HG03175 (cell line): ENCODE measurements at regions not wholly inside any gene's neighbourhood (a gene's known extent, or its start where the extent isn't known, plus 50 kb on each side); places are given as distances from the start of the nearest gene placed in this dataset.
A peak's percentile ranks its signal among the peaks of the same experiment; 100 is the strongest.
"Not testable (repeated sequence)": the region's sequence is repeated elsewhere in the genome, so short reads cannot be mapped to it uniquely, and the experiment has no call there.

Experiments used
- ATAC-seq: cut with Tn5 transposase; IDR thresholded peaks from one replicate; pipeline ENCODE4 v1.9.1; 2021; ENCODE audit warnings: mild to moderate bottlenecking, moderate library complexity; ENCODE audit not compliant: unreplicated experiment

- ATAC-seq: peak; percentile 65
Measured at GRCh38 chr21:14687268-14687625, 141.1 kb upstream of the SAMSN1 start.

GRCh38 chr21:14686466-14687267 is 140.6 kb upstream of the SAMSN1 start:
- ATAC-seq: peak; percentile 69

- ATAC-seq: no peak
Measured at GRCh38 chr21:14685568-14685967, 139.5 kb upstream of the SAMSN1 start.

- ATAC-seq: peak; percentile 36
Measured at GRCh38 chr21:14684071-14684470, 138.0 kb upstream of the SAMSN1 start.

DNA sequence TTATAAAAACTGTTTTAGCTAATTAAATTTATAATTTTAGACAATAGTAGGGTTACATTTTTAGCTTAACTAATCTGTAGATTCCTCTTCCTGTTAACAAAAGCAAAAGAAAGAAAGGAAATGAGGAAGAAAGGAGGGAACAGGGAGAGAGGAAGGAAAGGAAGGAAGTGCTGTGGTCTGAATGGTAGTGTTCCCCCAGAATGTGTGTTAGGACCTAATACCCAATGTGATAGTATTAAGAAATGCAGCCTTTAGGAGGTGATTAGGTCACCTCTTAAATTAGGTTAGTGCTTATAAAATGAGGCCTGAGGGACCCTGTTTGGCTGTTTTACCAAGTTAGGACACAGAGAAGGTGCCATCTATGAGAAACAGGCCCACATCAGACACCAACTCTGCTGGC is 136.9 kb upstream of the SAMSN1 start:
- no peak for ATAC-seq

GRCh38 chr21:14678973-14679574 is 133.0 kb upstream of the SAMSN1 start:
- no peak for ATAC-seq

GRCh38 chr21:14677639-14678179 is 131.6 kb upstream of the SAMSN1 start:
- no peak for ATAC-seq

- no peak for ATAC-seq
Measured at GRCh38 chr21:14677013-14677412, 130.9 kb upstream of the SAMSN1 start.

- ATAC-seq: peak; percentile 73
Measured at GRCh38 chr21:14675774-14676530, 129.8 kb upstream of the SAMSN1 start.

DNA sequence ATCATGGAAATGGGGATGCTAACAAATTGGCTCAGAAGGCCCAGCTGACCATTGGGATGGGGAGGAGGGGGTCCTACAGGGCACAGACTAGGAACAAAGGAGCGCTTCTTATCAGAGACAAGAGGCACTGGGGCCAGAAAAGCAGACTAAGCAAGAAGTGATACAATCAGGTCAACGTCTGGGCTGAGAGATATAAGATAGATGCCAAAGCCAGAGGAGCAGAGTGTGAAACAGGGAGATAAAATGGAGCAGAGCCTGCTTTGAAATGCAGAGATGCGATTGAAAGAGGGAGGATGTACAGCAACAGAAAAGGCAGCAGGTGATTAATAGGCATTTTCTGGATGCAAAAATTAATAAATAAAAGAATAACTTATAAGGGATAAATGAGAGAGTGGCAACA is 127.5 kb upstream of the SAMSN1 start:
- no peak for ATAC-seq

GRCh38 chr21:14672466-14672865 is 126.4 kb upstream of the SAMSN1 start:
- ATAC-seq: no peak

- ATAC-seq: no peak
Measured at GRCh38 chr21:14670409-14670808, 124.3 kb upstream of the SAMSN1 start.

DNA sequence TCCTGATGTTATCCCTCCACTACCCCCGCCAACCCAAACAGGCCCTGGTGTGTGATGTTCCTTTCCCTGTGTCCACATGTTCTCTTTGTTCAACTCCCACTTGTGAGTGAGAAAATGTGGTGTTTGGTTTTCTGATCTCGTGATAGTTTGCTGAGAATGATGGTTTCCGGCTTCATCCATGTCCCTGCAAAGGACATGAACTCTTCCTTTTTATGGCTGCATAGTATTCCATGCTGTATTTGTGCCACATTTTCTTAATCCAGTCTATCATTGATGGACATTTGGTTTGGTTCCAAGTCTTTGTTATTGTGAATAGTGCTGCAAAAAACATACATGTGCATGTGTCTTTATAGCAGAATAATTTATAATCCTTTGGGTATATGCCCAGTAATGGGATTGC is 123.0 kb upstream of the SAMSN1 start:
- ATAC-seq: not testable (repeated sequence)

DNA sequence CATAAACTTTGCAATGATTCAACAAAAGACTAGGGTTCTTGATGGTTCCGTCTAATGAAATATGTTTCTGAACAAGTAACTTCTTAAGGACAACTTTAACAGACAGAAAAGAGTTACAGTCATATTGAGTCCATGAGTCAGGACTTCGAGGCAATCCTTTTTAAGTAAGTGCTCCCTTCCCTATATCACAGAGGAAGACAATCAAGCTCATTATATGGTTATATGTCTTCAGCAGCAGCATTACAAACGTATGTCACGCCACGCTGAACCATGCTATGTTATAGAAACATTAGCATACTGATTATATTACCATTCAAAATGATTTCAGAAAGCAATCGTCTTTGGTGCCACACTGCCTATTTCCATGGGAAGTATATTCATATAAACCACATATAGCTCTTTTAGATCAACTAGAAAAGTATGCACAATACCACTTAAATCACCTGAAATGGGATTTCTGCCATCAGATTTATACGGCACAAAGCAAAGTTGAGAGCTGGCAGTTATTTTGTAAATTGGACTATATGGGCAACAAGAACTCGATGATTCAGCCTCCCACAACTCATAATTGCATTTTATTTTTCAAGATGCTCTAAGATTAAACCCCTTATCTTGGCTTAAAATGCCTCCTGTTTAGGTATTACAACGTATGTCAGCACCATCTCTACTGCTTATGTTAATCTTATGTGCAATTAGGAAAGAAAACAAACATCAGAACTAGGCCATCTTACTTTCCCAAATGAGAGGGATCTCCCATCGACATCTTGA is 111.3 kb upstream of the SAMSN1 start:
- ATAC-seq: no peak

DNA sequence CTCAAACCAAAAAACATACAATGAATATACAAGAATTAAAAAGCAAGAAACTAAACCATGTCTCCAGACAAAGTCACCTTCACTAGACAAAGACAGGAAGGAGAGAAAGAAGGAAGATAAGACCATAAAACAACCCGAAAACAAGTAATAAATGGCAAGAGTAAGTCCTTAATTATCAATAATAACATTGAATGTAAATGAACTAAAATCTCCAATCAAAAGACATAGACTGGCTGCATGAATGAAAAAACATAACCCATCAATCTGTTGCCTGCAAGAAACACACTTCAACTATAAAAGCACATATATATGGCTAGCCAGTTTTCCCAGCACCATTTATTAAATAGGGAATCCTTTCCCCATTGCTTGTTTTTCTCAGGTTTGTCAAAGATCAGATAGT is 100.8 kb upstream of the SAMSN1 start:
- no peak for ATAC-seq

DNA sequence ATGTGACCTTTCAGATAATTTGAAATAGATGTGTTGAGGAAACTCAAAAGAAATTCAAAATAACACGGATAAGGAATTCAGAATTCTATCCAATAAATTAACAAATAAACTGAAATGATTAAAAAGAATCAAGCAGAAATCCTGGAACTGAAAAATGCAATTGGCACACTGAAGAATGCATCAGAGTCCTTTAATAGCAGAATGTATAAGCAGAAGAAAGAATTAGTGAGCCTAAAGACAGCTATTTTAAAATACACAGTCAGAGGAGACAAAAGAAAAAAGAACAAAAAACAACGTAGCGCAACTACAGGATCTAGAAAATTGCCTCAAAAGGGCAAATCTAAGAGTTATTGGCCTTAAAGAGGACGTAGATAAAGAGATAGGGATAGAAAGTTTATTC is 99.6 kb upstream of the SAMSN1 start:
- ATAC-seq: no peak

GRCh38 chr21:14632359-14632758 is 86.2 kb upstream of the SAMSN1 start:
- no peak for ATAC-seq

DNA sequence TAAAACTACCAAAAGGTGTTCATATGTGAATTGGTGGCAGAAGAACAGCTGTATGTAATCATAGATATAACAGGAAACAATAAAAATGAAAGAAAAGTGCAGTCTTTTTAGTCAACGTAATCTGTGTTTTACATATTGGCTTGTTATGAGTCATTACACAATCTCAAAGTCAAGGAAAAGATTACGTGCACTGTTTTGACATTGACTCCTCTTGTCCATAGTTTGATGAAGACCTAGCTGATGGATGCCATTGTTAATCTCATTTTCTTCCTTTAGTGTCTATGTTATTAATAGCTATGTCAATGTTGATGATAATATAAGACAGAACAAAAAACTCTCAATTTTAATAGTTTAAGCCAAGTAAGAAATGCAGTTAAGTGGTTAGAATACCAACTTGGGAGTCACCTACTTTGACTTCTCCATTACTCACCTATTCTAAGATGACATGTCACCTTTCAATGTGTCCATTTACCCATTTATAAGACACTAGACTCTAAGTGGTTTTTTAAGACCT is 84.5 kb upstream of the SAMSN1 start:
- ATAC-seq: no peak

GRCh38 chr21:14629461-14629860 is 83.3 kb upstream of the SAMSN1 start:
- no peak for ATAC-seq

- ATAC-seq: not testable (repeated sequence)
Measured at GRCh38 chr21:14623079-14623478, 77.0 kb upstream of the SAMSN1 start.

- no peak for ATAC-seq
Measured at GRCh38 chr21:14620152-14620551, 74.0 kb upstream of the SAMSN1 start.
